ENCODE measurements at regions not wholly inside any gene's neighbourhood (a gene's known extent, or its start where the extent isn't known, plus 50 kb on each side); places are given as distances from the start of the nearest gene placed in this dataset.
"Not testable (repeated sequence)": the region's sequence is repeated elsewhere in the genome, so short reads cannot be mapped to it uniquely, and the experiment has no call there.

DNA sequence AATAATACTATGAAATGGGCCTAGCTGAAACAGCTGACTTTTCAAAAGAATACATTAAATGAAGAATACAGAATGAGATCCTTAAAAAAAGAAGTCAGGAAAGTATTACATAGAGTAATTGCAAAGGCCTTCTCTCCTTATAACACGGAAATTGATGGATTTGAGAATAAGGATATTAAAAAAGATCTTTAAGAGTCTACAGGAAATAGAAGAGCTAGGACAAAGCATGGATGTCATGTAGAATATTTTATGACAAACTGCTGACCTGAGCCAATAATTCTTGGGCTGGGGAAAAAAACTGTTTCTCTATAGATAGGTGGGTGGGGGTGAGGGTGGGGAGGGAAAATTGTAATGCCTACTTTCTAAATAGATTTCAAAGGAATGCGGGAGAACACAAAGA lies 633.6 kb downstream of the TTLL7 start:
- DNase-seq = not testable (repeated sequence)

DNA sequence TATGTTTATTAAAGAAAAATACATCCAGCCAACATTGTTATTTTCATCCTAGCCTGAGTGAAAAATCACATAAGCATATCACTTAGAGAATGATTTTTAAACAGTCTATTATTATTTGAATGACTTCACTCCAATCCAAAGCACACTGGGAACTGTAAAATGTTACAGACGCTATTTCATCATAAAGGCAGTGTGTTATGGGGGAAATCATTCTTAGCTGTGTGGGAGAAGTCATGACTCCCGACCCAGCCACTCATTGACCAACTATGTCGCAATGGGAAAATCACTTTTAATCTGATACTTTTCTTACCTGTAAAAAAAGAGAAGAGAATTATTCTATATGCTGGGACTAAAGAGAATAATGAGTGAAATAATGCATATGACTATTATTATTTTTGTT lies 653.6 kb downstream of the TTLL7 start:
- not testable (repeated sequence) for DNase-seq

DNA sequence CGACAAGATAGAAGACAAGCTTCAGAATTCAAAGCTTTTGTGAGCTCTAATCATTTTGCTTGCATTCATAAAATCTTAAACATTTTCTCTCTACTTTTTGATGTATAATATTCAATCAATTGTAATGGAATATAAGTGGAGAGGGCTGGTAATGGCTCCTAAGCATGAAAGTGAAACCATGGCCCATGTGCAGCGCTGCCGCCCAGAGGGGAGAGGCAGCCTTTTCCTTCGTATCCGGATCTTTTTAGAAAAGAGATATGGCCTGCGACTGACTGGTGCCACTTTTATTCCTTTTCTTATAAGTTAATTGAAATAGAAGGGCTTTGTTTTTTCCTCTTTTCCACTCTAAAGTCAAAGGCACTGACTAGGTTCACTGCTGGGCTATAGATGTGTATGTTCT lies 655.2 kb downstream of the TTLL7 start:
- DNase-seq = not testable (repeated sequence)

DNA sequence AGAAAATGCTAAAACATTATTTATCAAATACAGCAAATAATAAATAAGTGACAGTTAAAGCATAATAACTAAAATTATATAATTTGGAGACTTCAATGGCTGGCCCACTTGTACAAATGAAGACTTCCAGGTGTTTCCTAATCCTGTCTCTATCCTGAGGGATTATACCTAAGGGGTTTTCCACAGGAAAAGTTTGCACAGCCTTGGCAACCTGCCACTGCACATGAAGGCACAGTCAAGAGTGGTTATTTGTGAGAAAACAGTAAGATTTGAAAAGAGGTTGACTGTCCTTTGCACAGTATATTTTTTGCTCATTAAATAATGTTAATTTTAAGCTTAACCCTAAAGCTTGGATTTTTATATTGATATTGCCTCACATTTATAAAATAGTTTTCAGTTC lies 655.9 kb downstream of the TTLL7 start:
- not testable (repeated sequence) for DNase-seq

DNA sequence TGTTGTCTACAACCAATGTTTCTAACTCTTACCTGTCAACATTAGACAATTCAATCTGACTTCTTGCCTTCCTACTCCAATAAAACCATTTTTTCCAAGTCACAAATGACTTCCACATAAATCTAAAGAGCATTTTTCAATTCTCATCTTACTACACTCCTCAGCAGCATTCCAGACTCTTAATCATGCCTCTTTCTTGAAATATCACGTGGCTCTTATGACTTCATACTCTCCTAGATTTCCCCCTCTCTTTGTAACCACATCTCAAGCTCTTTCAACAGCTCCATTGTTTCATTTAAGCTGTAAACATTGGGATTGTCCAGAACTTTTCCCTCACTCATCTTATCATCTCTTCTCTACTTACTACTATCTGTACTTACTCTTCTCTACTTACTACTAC lies 666.6 kb downstream of the TTLL7 start:
- not testable (repeated sequence) for DNase-seq

DNA sequence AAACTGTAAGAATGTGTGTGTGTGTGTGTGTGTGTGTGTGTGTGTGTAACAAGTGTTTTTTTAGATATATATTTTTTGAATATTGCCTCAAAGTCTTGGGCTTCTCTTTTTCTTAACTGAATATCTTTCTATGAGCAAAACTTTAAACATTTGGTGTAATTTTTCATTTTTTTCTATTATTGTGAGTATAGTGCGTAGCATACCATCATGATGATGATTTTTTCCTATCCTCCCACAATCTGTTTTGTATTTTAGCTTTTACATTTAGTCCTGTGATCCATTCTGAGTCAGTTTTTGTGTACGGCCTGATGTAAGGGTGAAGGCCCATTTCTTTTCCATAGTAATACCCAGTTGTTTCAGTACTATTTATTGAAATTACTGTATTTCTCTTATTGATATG lies 680.6 kb downstream of the TTLL7 start:
- DNase-seq = no peak

DNA sequence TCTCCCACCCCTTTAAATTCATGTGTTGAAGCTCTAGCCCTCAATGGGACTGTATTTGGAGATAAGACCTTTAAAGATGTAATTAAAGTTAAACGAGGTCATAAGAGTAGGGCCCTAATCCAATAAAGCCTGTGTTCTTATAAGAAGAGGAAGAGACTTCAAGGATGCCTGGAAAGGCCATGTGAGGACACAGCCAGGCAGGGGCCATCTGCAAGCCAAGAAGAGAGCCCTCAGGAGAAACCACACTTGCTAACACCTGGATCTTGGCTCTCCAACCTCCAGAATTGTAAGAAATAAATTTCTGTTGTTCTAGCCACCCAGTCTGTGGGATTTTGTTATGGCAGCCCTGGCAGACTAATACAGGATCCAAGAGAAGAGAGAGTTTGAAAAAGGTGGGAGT lies 683.5 kb downstream of the TTLL7 start:
- not testable (repeated sequence) for DNase-seq

DNA sequence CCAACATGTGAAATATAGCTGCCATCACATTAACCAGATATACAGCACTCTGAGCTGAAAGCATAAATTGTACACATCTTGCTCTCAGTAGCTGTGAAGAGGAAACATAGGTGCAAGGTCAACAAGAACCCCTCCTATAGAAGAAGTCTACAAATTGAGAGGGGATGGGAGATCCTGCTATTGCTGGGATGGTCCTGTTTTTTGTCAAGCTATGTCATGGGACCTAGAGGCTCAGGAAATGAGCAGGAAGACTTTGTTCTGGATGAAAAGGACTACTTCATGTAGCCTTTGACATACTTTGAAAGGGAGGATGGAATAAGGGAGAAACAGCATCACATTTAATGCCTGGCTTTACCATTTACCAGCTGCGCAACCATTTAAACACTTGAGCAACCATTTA lies 688.8 kb downstream of the TTLL7 start:
- not testable (repeated sequence) for DNase-seq

DNA sequence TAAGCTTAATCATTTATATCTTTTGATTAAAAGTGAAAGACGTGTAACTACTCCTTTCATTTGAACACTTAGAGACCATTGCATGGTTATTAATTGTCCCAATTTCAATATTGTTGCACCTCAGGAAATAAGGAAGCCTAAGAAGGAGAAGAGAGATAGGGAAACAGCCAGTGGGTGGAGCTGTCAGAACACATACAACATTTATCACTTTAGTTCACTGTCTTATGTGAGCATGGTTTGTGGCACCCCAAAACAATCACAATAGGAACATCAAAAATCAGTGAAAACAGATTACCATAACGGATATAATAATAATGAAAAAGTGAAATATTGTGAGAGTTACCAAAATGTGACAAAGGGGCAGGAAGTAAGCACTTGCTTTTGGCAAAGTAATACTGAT lies 689.9 kb downstream of the TTLL7 start:
- not testable (repeated sequence) for DNase-seq

DNA sequence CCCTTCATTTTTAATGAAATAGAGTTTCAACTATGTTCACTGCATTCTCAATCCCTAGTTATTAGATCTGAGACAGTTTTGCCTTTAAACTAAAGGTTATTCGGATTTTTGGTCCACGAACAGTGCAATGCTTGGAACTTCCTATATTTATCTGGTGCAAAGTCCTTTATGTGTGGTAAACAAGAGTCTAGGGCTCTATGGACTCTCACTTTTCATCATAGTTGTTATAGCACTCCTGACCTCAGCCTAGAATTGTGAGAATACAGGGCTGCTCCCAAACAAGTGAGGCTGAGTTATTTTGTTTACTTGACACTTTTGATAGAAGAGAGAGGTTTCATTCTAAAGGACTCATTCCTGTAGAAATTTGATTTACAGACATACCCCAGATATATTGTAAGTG lies 692.1 kb downstream of the TTLL7 start:
- DNase-seq = not testable (repeated sequence)

DNA sequence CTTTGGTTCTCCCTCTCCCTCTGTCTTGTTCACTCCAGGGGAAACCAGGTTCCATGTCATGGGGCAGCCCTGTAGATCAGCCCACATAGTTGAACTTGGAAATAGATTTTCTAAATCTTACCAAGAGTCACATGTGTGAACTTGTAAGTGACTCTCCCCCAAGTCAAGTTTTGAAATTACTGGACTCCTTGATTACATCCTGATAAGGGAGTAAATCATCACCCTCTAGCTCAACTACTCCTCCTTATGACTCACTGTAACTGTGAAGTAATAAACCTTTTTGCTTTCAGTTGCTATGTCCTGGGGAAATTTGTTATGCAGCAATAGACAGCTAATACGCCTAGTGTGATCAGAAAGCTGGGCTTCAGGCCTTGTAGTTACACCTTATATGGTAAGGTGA lies 703.3 kb downstream of the TTLL7 start:
- DNase-seq = not testable (repeated sequence)

DNA sequence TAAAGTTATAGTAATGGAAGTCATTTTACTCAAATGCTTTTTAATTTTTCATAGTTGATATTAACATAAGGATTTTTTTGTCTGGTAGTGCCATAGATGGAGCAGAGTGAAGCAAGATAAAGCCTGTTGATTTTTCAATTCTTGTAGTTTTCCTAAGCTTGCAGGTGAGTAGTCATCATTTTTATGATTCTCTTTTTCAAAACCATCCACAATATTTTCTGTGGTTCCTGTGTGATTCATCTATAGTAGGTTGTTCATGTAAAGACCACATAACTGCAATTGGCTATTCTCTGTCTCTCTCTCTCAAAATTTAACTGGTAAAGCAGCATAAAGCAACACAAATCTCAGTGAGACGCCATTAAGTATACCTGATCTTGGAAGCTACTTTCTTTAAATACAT lies 711.5 kb downstream of the TTLL7 start:
- DNase-seq = not testable (repeated sequence)

DNA sequence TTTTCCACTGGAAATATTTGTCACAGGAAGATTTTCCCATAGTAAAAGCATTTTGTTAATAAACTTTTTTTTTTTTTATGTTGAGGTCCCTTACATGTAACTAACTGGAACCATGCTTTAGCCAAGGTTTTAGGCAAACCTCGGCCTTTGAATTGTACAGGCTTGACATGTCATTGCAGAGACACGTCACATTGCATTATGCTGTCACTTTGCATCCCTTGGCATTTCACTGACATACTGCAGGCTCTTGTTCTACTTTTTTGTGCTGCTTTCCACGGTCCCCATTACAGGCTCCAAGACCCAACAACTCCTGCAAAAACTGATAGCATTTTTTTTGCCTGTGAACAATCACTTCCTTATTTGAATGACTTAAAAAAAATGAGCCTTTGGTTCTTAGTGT lies 724.3 kb downstream of the TTLL7 start:
- DNase-seq = not testable (repeated sequence)

DNA sequence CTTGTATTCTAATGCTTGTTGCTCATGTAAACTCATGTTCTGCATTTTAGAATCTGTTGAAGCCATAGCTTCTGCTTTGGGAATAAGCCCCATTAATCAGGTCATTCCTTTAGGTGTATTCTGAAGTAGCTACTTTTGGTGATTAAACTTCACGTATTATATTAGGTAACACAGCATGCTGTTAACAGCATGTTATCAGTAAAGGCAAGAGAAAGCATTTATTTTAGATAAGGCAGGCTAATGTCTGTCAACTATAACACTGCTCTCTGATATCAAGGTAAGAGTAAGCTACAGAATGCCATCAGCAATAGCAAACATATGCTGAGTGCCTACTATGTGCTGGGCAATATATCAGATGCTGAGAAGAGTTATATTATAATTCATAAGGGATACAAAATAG lies 726.4 kb downstream of the TTLL7 start:
- not testable (repeated sequence) for DNase-seq

DNA sequence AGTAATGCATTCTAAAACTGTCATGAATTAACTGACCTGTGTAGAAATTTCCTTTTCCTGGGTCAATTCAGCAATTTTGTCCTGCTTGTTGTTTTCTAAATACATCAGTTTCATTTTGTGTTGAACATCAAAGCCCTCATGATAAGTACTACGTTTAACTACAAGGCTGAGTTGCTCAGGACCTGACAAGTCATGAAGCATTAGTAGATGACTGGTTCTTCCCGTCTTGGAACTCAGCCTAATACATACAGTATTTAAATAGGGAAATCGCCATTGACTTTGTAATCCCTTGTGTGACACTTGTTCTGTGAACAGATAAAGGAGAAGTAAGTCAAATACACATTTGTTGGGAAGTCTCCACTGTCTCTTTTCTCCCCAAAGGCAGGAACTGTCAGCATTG lies 727.1 kb downstream of the TTLL7 start:
- DNase-seq = not testable (repeated sequence)

DNA sequence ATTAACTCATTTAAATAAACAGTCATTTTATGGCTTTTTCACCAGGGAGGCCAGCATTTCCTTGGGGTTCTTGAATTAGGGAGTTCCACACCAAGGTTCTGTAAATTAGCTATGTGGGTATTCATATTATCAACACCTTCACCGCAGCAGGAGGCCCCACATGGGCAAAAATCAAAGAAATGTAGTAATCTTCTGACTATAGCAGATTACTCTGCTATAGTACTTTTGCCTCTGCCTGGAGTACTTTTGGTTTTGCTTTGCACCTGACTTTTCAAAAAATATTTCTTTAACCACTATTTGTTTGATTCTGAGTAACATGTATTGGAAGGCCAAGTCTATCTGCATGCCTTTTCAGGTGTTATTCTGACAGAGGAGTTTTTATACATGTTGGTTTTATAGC lies 728.1 kb downstream of the TTLL7 start:
- not testable (repeated sequence) for DNase-seq

DNA sequence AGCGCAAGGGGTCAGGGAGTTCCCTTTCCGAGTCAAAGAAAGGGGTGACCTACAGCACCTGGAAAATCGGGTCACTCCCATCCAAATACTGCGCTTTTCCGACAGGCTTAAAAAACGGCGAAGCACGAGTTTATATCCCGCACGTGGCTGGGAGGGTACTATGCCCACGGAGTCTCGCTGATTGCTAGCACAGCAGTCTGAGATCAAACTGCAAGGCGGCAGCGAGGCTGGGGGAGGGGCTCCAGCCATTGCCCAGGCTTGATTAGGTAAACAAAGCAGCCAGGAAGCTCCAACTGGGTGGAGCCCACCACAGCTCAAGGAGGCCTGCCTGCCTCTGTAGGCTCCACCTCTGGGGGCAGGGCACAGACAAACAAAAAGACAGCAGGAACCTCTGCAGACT lies 735.1 kb downstream of the TTLL7 start:
- DNase-seq = not testable (repeated sequence)

DNA sequence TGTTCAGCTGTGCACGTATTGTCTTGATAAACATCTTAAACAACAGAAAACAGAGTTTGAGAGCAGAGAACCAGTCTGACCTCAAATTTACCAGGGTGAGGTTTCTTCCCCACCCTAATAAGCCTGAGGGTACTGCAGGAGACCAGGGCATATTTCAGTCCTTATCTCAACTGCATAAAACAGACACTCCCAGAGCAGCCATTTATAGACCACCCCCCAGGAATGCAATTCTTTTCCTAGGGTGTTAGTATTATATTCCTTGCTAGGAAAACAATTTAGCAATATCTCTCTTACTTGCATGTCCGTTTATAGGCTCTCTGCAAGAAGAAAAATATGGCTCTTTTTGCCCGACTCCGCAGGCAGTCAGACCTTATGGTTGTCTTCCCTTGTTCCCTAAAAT lies 747.2 kb downstream of the TTLL7 start:
- not testable (repeated sequence) for DNase-seq

DNA sequence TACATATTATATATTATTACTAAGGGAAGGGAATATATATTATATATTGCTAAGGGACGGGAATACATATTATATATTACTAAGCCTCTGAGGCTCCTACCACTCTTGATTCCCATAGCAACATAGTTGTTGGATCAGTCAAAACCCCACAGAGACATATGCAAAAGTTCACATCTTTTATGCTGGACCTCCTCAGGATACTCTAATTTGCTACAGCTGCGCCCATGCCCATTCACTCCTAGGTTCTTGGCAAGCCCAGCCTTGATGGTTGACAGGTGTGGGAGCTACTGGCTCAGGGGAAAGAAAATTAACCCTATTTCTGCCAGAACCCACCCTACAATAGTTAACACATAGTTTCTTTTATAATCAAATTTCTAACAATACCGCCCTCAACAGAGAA lies 752.2 kb downstream of the TTLL7 start:
- not testable (repeated sequence) for DNase-seq

DNA sequence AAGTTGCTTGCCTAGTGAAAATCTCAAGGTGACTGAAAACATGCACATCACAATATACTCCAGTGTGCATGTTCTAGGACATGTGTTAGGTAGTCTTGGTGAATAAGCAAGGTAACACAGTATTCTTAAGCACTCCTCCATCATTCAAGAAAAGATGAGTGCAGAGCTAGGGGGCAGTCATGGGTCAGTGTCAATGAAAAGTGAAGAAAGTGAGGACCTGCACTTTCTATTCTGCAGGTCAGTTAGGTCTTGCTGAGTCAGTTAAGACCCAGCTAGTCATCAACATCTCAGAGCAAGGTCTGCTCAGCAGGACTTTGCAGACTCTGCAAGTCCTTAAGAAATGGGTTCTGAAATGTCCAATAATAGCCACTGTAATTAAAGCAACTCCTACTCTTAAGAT lies 754.1 kb downstream of the TTLL7 start:
- not testable (repeated sequence) for DNase-seq

DNA sequence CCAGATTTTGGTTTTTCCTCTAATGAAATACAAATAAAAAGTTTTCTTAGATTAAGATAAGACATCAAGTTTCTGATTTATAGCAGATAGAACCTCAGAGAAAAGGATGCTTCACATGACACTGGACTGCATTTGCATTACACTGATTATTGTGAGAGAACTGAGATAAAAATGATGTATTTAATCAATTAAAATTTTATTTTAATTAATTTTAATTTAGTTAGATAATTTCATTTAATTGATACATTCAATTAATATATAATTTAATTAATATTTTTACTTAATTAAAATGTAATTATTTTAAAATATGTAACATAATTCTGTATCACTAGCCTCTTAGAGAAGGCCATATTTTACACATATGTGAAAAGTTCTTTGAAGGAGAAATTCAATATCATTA lies 759.4 kb downstream of the TTLL7 start:
- not testable (repeated sequence) for DNase-seq

DNA sequence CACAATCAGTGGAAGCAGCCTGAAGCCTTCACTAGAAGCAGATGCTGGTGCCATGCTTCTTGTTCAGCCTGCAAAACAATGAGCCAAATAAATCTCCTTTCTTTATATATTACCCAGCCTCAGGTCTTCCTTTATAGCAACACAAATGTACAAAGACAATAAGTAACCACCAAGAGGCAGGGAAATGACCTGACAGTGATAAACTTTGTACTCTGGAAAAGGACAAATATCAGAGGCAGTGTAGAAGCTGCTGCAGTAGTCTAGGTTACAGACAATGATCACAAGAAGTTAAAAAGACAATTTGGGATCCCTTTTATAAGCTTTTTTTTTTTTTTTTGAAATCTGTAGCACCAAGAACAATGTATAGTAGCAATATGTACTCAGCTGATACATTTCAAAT lies 760.3 kb downstream of the TTLL7 start:
- not testable (repeated sequence) for DNase-seq

DNA sequence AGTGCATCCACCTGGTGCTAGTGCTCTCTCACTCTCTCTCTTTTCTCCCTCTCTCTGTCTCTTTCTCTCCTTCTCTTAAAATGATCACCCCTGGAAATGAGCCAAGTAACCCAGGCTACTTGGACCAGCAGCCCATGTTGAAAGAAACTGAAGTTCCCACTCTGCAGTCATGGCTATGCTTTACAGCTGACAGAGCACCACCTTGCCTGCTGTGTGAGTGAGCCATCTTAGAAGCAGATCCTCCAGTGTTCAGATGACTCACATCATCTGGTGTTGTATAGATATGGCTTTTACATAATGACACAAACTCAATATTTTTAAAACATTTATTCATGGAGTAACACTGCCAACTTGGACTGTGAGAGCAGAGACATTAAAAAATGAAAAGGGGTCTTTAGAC lies 779.1 kb downstream of the TTLL7 start:
- DNase-seq = not testable (repeated sequence)

DNA sequence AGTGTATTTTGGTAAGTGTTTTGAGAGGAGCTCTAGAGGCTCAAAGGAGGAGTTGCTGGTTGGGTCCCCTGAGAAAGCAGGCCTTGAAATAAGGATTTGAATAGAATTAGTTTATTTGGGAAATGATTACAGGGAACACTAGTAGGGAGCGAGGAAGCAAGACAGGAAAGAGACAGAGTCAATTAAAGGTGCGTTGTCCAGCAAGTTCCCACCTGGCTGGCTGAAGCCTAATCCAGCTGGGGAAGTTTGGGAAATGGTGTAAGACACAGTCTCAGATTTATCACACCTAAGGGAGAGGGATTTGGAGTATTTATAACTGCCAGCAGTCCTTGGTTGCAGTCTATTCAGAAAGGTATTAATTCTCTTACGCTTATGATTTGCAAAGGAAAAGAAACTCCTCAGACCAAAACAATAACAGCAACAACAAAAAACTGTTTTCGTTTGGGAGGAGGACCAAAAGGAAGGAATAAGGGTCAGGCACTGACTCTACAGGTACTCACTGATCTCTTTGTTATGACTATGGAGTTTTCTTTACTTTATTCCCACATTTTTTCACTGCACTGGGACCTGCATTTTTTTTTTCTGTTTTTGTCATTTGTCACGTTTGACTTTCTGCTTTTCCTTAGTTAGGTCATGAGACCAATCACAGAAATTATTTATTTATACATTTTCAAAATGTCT lies 780.8 kb downstream of the TTLL7 start:
- not testable (repeated sequence) for DNase-seq

DNA sequence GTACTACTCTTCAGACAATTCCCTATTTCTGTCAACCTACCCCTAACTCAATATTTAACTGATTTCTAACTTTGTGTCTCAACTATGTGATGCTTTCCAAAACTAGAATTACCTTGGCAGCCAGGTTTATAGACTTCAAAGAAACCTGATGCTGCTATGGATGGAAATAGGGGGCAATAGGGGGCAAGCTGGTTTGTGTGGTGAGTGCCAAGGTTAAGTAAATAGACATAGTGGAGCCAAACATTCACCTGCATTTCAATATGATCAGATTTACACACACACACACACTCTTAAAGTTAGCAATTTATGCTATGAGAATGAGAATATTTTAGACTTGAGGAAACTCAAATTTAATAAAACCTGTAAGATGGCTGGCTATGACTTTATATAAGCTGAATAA lies 784.6 kb downstream of the TTLL7 start:
- DNase-seq = not testable (repeated sequence)

Data from Kasumi-1 (cell line).